Fibroblast of lung (primary cell): ENCODE measurements at regions not wholly inside any gene's neighbourhood (a gene's known extent, or its start where the extent isn't known, plus 50 kb on each side); places are given as distances from the start of the nearest gene placed in this dataset.

ENCODE experiments used
- CTCF ChIP-seq, 2 donors: IDR thresholded peaks in 1 of 2; conservative IDR thresholded peaks in 1 of 2; 1 replicate in 1 of 2; 2 replicates in 1 of 2; pipeline ENCODE4 v1.5.1; 2011 to 2012; ENCODE audit warnings: low read length in 2 of 2, control low read depth in 1 of 2, inconsistent platforms in 1 of 2, low read depth in 1 of 2, mild to moderate bottlenecking in 1 of 2
- EZH2 ChIP-seq: IDR thresholded peaks from 2 replicates; pipeline ENCODE4 v1.5.1; 2012; ENCODE audit warnings: low read length, control low read depth, mild to moderate bottlenecking; ENCODE audit errors: missing control alignments

GRCh38 chr3:82558081-82558480, 796.6 kb upstream of the GBE1 start:
- TF ChIP-seq CTCF (conservative IDR thresholded peaks at IDR 0.05 in 1 of 2, IDR thresholded peaks at IDR 0.05 in 1 of 2; ENCODE audit: low read depth in 1 of 2, low read length in 2 of 2) (no peak), EZH2 (no peak)
